ENCODE measurements at regions not wholly inside any gene's neighbourhood (a gene's known extent, or its start where the extent isn't known, plus 50 kb on each side); places are given as distances from the start of the nearest gene placed in this dataset.

DNA sequence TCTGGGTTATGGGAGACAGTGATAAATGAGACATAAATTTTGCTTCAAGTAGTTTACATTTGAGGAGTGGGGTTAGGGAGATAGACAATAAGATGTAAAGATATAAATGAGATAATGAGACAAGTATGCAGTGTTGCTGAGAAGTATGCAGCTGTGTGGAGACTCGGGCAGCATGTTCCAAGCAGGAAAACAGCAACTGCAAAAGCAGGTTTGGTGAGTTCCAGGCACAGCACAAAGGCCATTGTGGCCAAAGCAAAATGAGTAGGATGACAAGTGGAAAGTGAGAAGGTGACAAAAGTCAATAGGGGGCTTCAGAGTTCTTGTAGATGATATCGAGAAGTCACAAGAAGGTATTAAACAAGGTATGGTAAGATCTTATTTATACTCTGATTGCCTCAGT, 259.1 kb upstream of the PEX5L start:
- TF ChIP-seq, protein P1, sequence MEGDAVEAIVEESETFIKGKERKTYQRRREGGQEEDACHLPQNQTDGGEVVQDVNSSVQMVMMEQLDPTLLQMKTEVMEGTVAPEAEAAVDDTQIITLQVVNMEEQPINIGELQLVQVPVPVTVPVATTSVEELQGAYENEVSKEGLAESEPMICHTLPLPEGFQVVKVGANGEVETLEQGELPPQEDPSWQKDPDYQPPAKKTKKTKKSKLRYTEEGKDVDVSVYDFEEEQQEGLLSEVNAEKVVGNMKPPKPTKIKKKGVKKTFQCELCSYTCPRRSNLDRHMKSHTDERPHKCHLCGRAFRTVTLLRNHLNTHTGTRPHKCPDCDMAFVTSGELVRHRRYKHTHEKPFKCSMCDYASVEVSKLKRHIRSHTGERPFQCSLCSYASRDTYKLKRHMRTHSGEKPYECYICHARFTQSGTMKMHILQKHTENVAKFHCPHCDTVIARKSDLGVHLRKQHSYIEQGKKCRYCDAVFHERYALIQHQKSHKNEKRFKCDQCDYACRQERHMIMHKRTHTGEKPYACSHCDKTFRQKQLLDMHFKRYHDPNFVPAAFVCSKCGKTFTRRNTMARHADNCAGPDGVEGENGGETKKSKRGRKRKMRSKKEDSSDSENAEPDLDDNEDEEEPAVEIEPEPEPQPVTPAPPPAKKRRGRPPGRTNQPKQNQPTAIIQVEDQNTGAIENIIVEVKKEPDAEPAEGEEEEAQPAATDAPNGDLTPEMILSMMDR (IDR thresholded peaks at IDR 0.05; ENCODE audit: poor library complexity, severe bottlenecking): no peak
- TF ChIP-seq RAD21 (conservative IDR thresholded peaks at IDR 0.05) (no peak), SMC3 (conservative IDR thresholded peaks at IDR 0.05; ENCODE audit: poor library complexity) (no peak), EZH2 (IDR thresholded peaks at IDR 0.05; ENCODE audit: borderline replicate concordance, insufficient read depth, low read length, poor library complexity, severe bottlenecking) (no peak), TAF1 (IDR thresholded peaks at IDR 0.05; ENCODE audit: low read depth) (no peak)
